ENCODE measurements at regions not wholly inside any gene's neighbourhood (a gene's known extent, or its start where the extent isn't known, plus 50 kb on each side); places are given as distances from the start of the nearest gene placed in this dataset.

DNA sequence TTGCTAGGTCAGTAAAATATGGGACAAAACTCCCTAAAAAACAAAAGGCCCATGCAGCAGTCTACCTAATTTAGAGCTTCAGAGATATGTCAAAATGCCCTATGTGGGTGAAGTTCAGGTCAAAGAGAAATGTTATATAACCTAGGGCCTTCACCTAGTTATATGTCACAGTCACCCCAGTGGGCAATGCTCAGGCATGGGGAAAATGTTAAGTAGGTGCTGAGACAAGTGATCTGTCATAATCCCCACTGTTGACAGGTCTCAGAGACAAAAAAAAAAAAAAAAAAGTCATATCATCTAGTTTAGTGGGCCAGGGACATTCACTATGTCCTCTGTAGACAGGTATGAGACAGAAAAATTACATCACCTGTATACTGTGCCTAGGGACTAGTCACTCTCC lies 128.6 kb upstream of the ZNF91 start:
- H3K36me3 Mint-ChIP-seq (ENCODE audit: low read depth), result no peaks in the 10 kb centered on the region
- H3K4me1 Mint-ChIP-seq (ENCODE audit: low read depth), result no peaks in the 10 kb centered on the region
- H3K9me3 Mint-ChIP-seq, result peaks cover 18% of the 10 kb centered on the region
- no peak overlapping the region for H3K4me3 Mint-ChIP-seq
- no peak for DNase-seq
- H3K27me3 Mint-ChIP-seq, result no peaks in the 10 kb centered on the region
- H3K27ac Mint-ChIP-seq, result no peak overlapping the region

DNA sequence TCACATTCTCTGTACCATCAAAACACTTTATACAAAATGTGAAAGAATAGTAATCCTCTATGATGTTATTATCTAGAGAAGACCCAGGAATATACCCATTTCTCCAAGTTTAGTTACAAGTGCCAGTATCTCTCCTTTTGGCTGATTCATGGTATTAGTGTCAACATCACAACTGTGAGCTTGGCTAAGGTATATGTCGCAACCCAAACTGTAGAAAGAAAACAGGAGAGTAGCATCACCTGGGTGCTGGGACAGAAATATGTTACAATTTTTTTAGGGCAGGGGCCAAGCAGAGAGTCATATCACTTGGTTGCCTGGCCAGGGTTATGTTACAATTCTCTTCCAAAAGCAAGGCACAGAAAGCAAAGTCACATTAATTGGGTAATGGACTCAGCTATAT lies 127.2 kb upstream of the ZNF91 start:
- H3K36me3 Mint-ChIP-seq (ENCODE audit: low read depth), result no peaks in the 10 kb centered on the region
- no peak for DNase-seq
- no peaks in the 10 kb centered on the region for H3K4me1 Mint-ChIP-seq (ENCODE audit: low read depth)
- no peak overlapping the region for H3K27ac Mint-ChIP-seq
- no peak overlapping the region for H3K4me3 Mint-ChIP-seq
- no peaks in the 10 kb centered on the region for H3K27me3 Mint-ChIP-seq
- peaks cover 10% of the 10 kb centered on the region for H3K9me3 Mint-ChIP-seq

DNA sequence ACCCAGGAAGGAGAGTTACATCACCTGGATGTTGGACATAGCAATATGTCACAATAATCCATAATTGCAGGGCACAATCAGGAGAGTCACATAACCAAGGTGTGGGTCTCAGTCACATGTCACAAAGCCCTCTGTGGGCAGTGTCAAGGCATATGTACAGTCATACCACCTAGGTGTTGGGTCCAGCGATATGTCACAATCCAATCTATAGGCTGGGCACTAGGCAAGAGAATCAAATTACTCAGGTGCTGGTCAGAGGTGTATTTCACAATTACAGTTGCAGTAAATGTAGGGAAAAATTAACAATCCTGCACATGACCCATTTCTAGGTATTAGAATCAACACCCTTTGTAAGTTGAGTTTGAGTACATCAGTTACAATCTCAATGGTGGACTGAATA lies 126.2 kb upstream of the ZNF91 start:
- Mint-ChIP-seq H3K4me3 (no peak overlapping the region), H3K27ac (no peak overlapping the region), H3K36me3 (ENCODE audit: low read depth) (no peaks in the 10 kb centered on the region), H3K4me1 (ENCODE audit: low read depth) (no peaks in the 10 kb centered on the region), H3K9me3 (peaks cover 9% of the 10 kb centered on the region), H3K27me3 (no peaks in the 10 kb centered on the region)
- no peak for DNase-seq

DNA sequence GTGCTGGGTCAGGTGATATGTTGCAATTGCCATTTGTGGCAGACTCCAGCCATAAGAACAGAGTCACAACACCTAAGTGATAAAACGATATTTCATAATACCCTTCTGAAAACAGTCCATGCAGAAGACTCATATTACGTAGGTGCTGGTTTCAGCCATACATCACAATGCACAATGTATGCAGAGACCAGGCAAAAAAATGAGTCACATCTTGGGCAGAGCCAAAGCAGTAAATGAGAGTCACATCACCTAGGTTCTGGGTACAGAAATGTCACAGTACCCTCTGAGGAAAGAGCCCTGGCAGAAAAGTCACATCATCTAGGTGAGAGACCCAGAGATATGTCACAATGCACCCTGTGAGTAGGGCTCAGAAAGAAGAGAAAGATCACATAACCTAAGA lies 125.2 kb upstream of the ZNF91 start:
- Mint-ChIP-seq H3K4me3 (no peak overlapping the region), H3K27ac (no peak overlapping the region), H3K36me3 (ENCODE audit: low read depth) (no peaks in the 10 kb centered on the region), H3K4me1 (ENCODE audit: low read depth) (no peaks in the 10 kb centered on the region), H3K27me3 (no peaks in the 10 kb centered on the region), H3K9me3 (peaks cover 9% of the 10 kb centered on the region)
- no peak for DNase-seq

DNA sequence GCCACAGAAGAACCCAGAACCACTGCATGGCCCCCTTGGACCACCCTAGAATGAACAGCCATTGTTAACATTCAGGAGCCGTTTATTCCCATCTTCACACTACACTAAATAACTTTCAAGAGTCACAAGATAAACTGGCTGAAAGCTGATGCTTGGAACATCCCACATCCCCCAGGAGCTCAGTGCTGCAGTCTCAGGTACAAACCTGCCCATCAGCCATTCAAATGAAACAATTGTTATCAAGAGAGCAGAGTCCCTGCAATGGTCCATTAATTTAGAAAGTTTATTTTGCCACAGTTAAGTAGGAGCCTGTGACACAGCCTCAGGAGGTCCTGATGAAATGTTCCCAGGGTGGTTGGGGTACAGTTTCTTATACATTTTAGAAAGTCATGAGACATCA lies 123.8 kb upstream of the ZNF91 start:
- no peak overlapping the region for H3K27ac Mint-ChIP-seq
- H3K4me3 Mint-ChIP-seq, result no peak overlapping the region
- no peaks in the 10 kb centered on the region for H3K4me1 Mint-ChIP-seq (ENCODE audit: low read depth)
- H3K27me3 Mint-ChIP-seq, result no peaks in the 10 kb centered on the region
- no peak for DNase-seq
- H3K36me3 Mint-ChIP-seq (ENCODE audit: low read depth), result no peaks in the 10 kb centered on the region
- peaks cover 9% of the 10 kb centered on the region for H3K9me3 Mint-ChIP-seq

DNA sequence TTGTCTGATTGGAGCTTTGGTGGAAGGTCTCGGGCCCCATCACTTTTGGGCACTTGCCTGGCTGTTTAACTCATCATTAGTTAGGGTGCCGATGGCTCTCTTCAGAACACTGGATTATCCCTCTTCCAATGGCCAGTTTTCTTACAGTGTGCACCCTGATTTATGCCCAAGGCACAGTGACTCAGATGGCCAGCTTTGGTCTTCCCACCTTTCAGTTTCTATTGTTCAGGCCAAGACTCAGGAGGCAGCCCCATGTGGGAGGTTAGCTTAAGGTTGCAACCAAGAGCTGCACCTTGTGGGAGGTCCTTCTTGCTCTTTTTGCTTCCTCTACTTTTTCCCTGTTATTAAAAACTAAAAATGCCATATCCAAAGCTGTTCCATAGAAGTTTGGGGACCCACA lies 121.0 kb upstream of the ZNF91 start:
- Mint-ChIP-seq H3K4me3 (no peak overlapping the region), H3K36me3 (ENCODE audit: low read depth) (no peaks in the 10 kb centered on the region), H3K27ac (no peak overlapping the region), H3K9me3 (peaks cover 7% of the 10 kb centered on the region), H3K4me1 (ENCODE audit: low read depth) (no peaks in the 10 kb centered on the region), H3K27me3 (no peaks in the 10 kb centered on the region)
- no peak for DNase-seq

DNA sequence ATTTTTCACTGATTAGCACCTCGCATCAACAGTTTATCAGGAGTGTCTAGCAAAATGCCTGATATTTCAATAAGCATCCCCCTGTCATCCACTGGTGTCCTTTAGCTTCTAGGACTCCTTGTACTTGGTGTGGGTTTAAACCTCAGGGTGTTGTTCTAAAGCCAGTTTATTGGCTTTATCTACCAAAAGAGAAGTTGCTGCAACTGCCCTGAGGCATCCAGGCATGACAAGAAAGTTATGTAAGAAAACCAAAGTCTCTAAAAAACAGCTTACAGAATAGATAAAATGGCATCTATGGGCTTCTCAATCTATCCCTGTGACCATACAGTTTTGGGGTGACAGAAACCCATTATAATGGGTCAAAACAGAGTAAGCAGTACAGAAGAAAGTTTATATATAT lies 120.3 kb upstream of the ZNF91 start:
- no peak for DNase-seq
- peaks cover 10% of the 10 kb centered on the region for H3K9me3 Mint-ChIP-seq
- no peaks in the 10 kb centered on the region for H3K4me1 Mint-ChIP-seq (ENCODE audit: low read depth)
- no peak overlapping the region for H3K4me3 Mint-ChIP-seq
- no peaks in the 10 kb centered on the region for H3K36me3 Mint-ChIP-seq (ENCODE audit: low read depth)
- H3K27ac Mint-ChIP-seq, result no peak overlapping the region
- H3K27me3 Mint-ChIP-seq, result no peaks in the 10 kb centered on the region

DNA sequence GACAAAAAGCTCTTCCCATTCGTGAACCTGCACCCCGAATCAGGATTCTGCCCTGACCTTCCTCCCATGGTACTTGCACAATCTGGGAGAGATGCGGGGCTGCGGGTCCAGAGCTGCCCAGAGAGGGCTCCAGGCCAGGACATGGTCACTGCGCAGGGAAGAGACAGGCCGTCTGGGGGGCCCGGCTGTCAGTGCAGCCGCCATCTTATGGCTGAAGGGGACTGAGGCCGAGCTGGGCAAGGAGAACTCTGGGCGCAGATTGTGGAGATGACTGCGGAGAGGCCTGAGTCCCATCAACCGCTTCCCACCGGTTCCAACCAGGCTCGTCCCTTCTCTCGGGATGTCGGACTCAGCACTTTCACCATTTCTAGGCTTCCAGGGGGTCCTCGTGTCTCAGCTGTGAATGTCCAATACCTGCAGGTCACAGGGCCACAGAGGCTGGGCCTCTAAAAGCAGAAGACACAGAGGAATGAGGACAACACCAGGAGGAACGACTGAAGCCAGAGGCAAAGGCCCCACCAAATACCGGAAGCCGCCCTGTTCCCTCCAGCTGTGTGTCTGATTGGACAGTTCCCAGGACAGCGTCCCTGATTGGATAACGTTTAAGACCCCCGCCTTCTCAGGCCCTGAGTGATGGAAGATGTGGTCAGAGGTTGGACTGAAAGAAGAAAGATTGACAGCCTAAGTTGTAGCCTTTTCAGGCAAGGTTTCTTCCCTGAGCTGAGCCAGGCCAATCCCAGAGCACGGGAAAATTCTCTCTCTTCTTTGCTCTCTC lies 117.1 kb upstream of the ZNF91 start:
- H3K27ac Mint-ChIP-seq, result no peak overlapping the region
- DNase-seq, result no peak
- H3K27me3 Mint-ChIP-seq, result no peaks in the 10 kb centered on the region
- H3K9me3 Mint-ChIP-seq, result peaks cover 10% of the 10 kb centered on the region
- H3K4me3 Mint-ChIP-seq, result no peak overlapping the region
- H3K36me3 Mint-ChIP-seq (ENCODE audit: low read depth), result no peaks in the 10 kb centered on the region
- H3K4me1 Mint-ChIP-seq (ENCODE audit: low read depth), result no peaks in the 10 kb centered on the region

DNA sequence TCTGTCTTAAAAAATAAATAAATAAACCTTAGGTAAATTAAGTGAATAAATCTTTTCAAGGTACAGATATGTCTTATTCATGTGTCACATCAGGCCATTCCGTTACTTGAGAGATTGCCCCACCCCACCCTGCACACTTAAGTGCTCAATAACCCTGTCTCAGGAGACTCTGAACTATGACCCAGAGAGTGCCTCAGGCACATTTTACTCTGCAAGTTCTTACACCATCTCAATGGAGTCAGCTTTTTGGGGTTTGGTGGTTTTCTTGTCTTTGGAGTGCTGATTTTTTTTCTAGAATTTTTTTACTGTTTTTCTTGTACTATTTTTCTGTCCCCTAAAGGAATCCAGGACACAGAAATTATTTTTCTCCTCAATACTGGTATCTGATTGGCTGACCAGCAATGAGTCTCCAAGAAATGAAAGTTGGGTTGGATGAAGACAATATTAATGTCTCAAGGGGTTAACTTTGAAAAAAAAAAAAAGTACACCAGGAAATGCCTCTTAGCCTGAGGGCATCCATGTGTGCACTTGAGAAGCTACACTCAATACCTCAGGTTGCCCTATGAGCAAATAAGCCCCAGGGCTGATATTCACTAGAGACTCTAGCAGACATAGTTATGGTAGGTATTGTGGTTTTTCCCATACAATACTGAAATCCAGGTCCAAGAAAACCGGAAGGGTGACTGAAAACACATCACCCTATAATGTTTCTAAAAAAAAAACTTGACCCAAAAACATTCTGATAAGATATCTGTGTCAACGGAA lies 114.6 kb upstream of the ZNF91 start:
- no peak overlapping the region for H3K27ac Mint-ChIP-seq
- no peak overlapping the region for H3K4me3 Mint-ChIP-seq
- no peak for DNase-seq
- no peaks in the 10 kb centered on the region for H3K27me3 Mint-ChIP-seq
- no peaks in the 10 kb centered on the region for H3K36me3 Mint-ChIP-seq (ENCODE audit: low read depth)
- H3K9me3 Mint-ChIP-seq, result peaks cover 7% of the 10 kb centered on the region
- H3K4me1 Mint-ChIP-seq (ENCODE audit: low read depth), result no peaks in the 10 kb centered on the region

DNA sequence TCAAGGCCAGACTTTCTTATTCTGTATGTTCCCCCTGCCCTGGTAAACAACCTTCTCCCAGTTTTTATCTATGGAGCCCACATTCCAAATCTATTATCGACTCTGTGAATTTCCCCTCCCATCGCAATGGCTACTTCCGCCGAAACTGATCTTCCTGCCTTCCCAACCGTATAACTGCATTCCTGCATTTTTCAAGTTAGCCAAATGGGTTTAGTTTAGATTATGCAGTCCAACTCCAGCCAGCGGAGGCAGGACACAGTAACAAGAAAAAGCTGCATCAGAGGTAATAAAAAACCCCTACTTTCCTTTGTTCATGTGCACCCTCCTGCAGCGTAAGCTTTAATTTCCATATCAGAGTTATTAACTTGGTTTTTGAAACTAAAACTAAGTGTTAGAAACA lies 112.2 kb upstream of the ZNF91 start:
- no peak for DNase-seq
- no peaks in the 10 kb centered on the region for H3K27me3 Mint-ChIP-seq

DNA sequence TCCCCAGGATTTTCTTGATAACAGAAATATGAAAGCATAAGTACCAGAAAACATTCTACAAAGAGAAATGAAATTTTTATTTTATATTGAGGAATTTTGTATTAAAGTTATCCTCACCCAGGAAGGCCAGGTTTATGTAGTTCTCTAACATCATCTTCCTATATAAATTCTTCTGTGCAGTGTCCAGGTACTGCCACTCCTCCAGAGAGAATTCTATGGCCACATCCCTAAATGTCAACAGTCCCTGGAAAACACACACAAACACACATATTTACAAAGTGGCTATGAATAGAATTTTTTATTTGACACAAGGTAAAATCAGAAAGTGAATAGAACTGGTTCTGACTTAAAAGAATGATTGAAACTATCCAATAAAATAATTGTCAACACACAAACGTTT lies 110.5 kb upstream of the ZNF91 start:
- no peaks in the 10 kb centered on the region for H3K9me3 Mint-ChIP-seq
- H3K27me3 Mint-ChIP-seq, result no peaks in the 10 kb centered on the region
- DNase-seq, result no peak
- no peaks in the 10 kb centered on the region for H3K4me1 Mint-ChIP-seq (ENCODE audit: low read depth)
- no peak overlapping the region for H3K4me3 Mint-ChIP-seq
- no peaks in the 10 kb centered on the region for H3K36me3 Mint-ChIP-seq (ENCODE audit: low read depth)
- H3K27ac Mint-ChIP-seq, result no peak overlapping the region

More for the DNA sequence above, 112.2 kb upstream of the ZNF91 start:
- no peaks in the 10 kb centered on the region for H3K36me3 Mint-ChIP-seq (ENCODE audit: low read depth)
- no peak overlapping the region for H3K4me3 Mint-ChIP-seq
- peaks cover 3% of the 10 kb centered on the region for H3K9me3 Mint-ChIP-seq
- H3K4me1 Mint-ChIP-seq (ENCODE audit: low read depth), result no peaks in the 10 kb centered on the region
- no peak overlapping the region for H3K27ac Mint-ChIP-seq

DNA sequence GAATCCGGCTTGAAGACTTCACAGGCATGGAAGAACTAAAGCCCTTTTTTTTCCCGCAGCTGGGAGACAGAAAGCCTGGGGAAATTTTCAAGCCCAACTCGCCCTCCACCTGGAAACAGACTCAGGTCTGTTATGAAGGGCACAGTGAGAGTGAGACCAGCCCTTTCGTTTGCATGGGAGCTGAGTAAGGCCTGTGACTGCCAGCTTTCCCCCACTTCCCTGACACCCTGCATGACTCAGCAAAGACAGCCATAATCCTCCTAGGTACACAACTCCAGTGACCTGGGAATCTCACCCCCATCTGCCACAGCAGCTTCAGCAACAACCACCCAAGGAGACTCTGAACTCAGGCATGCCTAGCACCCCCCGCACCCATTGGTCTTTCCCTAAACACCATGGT lies 87.6 kb upstream of the ZNF91 start:
- Mint-ChIP-seq H3K4me3 (no peak overlapping the region), H3K27me3 (no peaks in the 10 kb centered on the region), H3K27ac (no peak overlapping the region), H3K36me3 (ENCODE audit: low read depth) (no peaks in the 10 kb centered on the region), H3K9me3 (peaks cover 31% of the 10 kb centered on the region), H3K4me1 (ENCODE audit: low read depth) (no peaks in the 10 kb centered on the region)
- DNase-seq, result no peak

DNA sequence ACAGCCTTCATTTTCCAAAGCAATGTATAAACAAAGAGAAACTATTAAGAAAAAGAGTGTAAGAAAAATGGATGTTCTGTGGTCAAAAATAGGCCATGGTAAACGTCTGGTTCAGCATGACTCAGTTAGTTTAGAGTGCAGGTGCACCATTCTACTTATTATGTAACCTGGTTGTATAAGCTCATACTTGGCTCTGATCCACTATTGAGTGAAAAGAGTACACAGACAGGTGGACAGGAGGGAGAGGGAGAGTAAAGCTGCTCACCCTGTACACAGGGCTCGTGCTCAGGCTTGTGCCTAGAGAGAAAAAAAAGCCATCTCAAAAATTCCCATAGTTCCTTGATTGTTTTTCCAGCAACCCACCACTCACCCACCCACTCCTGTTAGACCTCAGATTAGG lies 85.8 kb upstream of the ZNF91 start:
- no peak overlapping the region for H3K4me3 Mint-ChIP-seq
- H3K27me3 Mint-ChIP-seq, result no peaks in the 10 kb centered on the region
- no peak for DNase-seq
- no peaks in the 10 kb centered on the region for H3K4me1 Mint-ChIP-seq (ENCODE audit: low read depth)
- no peaks in the 10 kb centered on the region for H3K36me3 Mint-ChIP-seq (ENCODE audit: low read depth)
- H3K27ac Mint-ChIP-seq, result no peak overlapping the region
- H3K9me3 Mint-ChIP-seq, result peaks cover 19% of the 10 kb centered on the region

DNA sequence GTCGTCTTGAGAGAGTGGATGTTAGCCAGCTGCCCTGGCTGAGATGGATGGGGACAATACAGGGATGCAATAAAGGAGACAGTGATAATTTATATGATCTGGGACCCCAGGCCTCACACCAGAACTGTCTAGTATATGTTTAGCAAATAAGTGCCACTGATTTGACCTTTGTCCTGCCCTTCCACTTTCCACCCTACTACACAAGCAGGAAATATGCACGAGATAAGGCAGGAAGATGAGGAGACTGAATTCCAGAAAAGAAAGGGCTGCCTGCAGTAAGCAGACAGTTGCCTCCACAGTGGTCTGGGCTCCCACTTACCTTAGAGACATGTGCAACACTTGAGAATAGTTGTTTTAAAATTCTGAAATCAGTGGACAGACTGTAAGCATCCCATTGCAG lies 80.2 kb upstream of the ZNF91 start:
- Mint-ChIP-seq H3K4me1 (ENCODE audit: low read depth) (no peaks in the 10 kb centered on the region), H3K36me3 (ENCODE audit: low read depth) (no peaks in the 10 kb centered on the region), H3K9me3 (peaks cover 11% of the 10 kb centered on the region), H3K27me3 (peaks cover 32% of the 10 kb centered on the region), H3K27ac (no peak overlapping the region), H3K4me3 (no peak overlapping the region)
- no peak for DNase-seq

DNA sequence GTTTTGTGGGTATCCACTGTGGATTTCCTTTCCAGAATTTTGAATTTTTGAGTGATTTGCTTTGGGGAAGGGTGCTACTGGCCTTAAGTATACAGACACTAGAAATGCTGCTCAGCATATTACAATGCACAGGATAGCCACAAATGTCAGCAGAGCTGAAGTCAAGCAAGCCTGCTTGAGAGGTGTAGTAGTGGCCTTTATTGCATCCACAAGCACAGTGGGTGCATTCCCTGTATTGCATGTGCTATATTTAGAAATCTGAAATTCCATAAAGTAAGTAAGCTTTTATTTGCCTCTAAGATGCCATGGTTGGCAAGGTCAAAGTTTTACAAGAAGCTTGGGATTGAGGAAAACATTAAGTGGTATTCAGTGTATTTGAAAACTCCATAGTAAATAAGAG lies 79.5 kb upstream of the ZNF91 start:
- H3K4me3 Mint-ChIP-seq, result no peak overlapping the region
- no peak for DNase-seq
- H3K9me3 Mint-ChIP-seq, result peaks cover 15% of the 10 kb centered on the region
- H3K36me3 Mint-ChIP-seq (ENCODE audit: low read depth), result no peaks in the 10 kb centered on the region
- no peak overlapping the region for H3K27ac Mint-ChIP-seq
- no peaks in the 10 kb centered on the region for H3K4me1 Mint-ChIP-seq (ENCODE audit: low read depth)
- peaks cover 39% of the 10 kb centered on the region for H3K27me3 Mint-ChIP-seq
